ENCODE measurements at regions not wholly inside any gene's neighbourhood (a gene's known extent, or its start where the extent isn't known, plus 50 kb on each side); places are given as distances from the start of the nearest gene placed in this dataset.

DNA sequence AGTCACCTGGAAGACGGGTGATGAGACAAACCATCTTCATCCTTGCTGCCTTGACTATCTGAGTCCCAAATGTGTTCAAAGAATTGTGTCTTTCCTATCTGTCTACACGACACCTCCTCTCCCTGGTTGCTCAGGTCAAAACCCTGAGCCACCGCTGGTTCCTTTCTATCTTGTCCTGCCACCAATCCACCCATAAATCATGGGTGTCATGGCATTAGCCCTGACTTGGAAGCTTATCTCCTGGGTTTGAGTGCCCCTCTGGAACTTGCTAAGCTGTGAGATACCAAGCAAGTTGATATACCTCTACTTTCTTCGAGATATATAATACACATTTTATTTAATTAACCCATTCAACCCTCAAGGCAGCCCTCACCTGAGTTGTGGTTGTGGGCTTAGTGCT is 57.9 kb downstream of the ASCL4 start (continued):
- TF ChIP-seq, protein P1, sequence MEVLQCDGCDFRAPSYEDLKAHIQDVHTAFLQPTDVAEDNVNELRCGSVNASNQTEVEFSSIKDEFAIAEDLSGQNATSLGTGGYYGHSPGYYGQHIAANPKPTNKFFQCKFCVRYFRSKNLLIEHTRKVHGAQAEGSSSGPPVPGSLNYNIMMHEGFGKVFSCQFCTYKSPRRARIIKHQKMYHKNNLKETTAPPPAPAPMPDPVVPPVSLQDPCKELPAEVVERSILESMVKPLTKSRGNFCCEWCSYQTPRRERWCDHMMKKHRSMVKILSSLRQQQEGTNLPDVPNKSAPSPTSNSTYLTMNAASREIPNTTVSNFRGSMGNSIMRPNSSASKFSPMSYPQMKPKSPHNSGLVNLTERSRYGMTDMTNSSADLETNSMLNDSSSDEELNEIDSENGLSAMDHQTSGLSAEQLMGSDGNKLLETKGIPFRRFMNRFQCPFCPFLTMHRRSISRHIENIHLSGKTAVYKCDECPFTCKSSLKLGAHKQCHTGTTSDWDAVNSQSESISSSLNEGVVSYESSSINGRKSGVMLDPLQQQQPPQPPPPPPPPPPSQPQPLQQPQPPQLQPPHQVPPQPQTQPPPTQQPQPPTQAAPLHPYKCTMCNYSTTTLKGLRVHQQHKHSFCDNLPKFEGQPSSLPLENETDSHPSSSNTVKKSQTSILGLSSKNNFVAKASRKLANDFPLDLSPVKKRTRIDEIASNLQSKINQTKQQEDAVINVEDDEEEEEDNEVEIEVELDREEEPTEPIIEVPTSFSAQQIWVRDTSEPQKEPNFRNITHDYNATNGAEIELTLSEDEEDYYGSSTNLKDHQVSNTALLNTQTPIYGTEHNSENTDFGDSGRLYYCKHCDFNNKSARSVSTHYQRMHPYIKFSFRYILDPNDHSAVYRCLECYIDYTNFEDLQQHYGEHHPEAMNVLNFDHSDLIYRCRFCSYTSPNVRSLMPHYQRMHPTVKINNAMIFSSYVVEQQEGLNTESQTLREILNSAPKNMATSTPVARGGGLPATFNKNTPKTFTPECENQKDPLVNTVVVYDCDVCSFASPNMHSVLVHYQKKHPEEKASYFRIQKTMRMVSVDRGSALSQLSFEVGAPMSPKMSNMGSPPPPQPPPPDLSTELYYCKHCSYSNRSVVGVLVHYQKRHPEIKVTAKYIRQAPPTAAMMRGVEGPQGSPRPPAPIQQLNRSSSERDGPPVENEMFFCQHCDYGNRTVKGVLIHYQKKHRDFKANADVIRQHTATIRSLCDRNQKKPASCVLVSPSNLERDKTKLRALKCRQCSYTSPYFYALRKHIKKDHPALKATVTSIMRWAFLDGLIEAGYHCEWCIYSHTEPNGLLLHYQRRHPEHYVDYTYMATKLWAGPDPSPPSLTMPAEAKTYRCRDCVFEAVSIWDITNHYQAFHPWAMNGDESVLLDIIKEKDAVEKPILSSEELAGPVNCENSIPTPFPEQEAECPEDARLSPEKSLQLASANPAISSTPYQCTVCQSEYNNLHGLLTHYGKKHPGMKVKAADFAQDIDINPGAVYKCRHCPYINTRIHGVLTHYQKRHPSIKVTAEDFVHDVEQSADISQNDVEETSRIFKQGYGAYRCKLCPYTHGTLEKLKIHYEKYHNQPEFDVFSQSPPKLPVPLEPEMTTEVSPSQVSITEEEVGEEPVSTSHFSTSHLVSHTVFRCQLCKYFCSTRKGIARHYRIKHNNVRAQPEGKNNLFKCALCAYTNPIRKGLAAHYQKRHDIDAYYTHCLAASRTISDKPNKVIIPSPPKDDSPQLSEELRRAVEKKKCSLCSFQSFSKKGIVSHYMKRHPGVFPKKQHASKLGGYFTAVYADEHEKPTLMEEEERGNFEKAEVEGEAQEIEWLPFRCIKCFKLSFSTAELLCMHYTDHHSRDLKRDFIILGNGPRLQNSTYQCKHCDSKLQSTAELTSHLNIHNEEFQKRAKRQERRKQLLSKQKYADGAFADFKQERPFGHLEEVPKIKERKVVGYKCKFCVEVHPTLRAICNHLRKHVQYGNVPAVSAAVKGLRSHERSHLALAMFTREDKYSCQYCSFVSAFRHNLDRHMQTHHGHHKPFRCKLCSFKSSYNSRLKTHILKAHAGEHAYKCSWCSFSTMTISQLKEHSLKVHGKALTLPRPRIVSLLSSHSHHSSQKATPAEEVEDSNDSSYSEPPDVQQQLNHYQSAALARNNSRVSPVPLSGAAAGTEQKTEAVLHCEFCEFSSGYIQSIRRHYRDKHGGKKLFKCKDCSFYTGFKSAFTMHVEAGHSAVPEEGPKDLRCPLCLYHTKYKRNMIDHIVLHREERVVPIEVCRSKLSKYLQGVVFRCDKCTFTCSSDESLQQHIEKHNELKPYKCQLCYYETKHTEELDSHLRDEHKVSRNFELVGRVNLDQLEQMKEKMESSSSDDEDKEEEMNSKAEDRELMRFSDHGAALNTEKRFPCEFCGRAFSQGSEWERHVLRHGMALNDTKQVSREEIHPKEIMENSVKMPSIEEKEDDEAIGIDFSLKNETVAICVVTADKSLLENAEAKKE (CRISPR knock-in tag; IDR thresholded peaks at IDR 0.05): no peak
- TF ChIP-seq NANOG (IDR thresholded peaks at IDR 0.05; ENCODE audit: borderline replicate concordance) (no peak), JUNB (IDR thresholded peaks at IDR 0.05; ENCODE audit: unreplicated experiment) (no peak), POLR2AphosphoS5 (IDR thresholded peaks at IDR 0.05; ENCODE audit: low read depth) (no peak), CREB1 (CRISPR knock-in tag; IDR thresholded peaks at IDR 0.05; ENCODE audit: low read depth) (no peak), EZH2phosphoT487 (IDR thresholded peaks at IDR 0.05; ENCODE audit: unreplicated experiment) (no peak), EZH2 (IDR thresholded peaks at IDR 0.05; ENCODE audit: low read depth, unreplicated experiment) (no peak), STAT1 (IDR thresholded peaks at IDR 0.05; ENCODE audit: unreplicated experiment) (no peak), ZNF114 (CRISPR knock-in tag; IDR thresholded peaks at IDR 0.05) (no peak)
- TF ChIP-seq, protein P2, sequence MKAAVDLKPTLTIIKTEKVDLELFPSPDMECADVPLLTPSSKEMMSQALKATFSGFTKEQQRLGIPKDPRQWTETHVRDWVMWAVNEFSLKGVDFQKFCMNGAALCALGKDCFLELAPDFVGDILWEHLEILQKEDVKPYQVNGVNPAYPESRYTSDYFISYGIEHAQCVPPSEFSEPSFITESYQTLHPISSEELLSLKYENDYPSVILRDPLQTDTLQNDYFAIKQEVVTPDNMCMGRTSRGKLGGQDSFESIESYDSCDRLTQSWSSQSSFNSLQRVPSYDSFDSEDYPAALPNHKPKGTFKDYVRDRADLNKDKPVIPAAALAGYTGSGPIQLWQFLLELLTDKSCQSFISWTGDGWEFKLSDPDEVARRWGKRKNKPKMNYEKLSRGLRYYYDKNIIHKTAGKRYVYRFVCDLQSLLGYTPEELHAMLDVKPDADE (IDR thresholded peaks at IDR 0.05): no peak
- TF ChIP-seq, protein P3, sequence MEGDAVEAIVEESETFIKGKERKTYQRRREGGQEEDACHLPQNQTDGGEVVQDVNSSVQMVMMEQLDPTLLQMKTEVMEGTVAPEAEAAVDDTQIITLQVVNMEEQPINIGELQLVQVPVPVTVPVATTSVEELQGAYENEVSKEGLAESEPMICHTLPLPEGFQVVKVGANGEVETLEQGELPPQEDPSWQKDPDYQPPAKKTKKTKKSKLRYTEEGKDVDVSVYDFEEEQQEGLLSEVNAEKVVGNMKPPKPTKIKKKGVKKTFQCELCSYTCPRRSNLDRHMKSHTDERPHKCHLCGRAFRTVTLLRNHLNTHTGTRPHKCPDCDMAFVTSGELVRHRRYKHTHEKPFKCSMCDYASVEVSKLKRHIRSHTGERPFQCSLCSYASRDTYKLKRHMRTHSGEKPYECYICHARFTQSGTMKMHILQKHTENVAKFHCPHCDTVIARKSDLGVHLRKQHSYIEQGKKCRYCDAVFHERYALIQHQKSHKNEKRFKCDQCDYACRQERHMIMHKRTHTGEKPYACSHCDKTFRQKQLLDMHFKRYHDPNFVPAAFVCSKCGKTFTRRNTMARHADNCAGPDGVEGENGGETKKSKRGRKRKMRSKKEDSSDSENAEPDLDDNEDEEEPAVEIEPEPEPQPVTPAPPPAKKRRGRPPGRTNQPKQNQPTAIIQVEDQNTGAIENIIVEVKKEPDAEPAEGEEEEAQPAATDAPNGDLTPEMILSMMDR (conservative IDR thresholded peaks at IDR 0.05; ENCODE audit: low read depth in 2 of 2): no peak
- TF ChIP-seq, protein P4, sequence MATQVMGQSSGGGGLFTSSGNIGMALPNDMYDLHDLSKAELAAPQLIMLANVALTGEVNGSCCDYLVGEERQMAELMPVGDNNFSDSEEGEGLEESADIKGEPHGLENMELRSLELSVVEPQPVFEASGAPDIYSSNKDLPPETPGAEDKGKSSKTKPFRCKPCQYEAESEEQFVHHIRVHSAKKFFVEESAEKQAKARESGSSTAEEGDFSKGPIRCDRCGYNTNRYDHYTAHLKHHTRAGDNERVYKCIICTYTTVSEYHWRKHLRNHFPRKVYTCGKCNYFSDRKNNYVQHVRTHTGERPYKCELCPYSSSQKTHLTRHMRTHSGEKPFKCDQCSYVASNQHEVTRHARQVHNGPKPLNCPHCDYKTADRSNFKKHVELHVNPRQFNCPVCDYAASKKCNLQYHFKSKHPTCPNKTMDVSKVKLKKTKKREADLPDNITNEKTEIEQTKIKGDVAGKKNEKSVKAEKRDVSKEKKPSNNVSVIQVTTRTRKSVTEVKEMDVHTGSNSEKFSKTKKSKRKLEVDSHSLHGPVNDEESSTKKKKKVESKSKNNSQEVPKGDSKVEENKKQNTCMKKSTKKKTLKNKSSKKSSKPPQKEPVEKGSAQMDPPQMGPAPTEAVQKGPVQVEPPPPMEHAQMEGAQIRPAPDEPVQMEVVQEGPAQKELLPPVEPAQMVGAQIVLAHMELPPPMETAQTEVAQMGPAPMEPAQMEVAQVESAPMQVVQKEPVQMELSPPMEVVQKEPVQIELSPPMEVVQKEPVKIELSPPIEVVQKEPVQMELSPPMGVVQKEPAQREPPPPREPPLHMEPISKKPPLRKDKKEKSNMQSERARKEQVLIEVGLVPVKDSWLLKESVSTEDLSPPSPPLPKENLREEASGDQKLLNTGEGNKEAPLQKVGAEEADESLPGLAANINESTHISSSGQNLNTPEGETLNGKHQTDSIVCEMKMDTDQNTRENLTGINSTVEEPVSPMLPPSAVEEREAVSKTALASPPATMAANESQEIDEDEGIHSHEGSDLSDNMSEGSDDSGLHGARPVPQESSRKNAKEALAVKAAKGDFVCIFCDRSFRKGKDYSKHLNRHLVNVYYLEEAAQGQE (IDR thresholded peaks at IDR 0.05; ENCODE audit: unreplicated experiment): no peak

Data from GM23338 (cell line).